Medulla oblongata (tissue), 1 donor: ENCODE measurements at regions not wholly inside any gene's neighbourhood (a gene's known extent, or its start where the extent isn't known, plus 50 kb on each side); places are given as distances from the start of the nearest gene placed in this dataset.
"Not testable (repeated sequence)": the region's sequence is repeated elsewhere in the genome, so short reads cannot be mapped to it uniquely, and the experiment has no call there.

ENCODE experiments used
- DNase-seq: peaks from one replicate; pipeline ENCODE4 v3.0.0-alpha.2; 2015; ENCODE audit errors: extremely low spot score

DNA sequence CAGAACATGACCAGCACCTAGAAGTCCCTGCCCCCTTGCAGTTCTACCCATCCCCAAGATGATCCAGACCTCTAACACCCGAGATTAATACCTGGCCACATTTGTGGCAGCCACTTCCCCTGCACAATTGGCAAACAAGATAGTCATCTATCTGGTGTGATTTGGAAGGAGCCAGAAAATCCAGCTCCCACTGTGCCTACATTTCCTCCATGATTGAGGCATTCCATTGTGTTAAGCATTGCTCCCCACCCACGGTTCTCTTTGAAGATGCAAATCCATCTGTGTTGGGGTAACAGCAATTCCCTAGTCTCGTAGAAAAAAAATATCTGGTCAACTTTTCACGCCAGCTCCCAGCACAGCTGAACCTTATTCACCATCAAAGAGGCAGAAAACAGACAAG is 405.0 kb downstream of the BCOR start:
- DNase-seq = no peak

DNA sequence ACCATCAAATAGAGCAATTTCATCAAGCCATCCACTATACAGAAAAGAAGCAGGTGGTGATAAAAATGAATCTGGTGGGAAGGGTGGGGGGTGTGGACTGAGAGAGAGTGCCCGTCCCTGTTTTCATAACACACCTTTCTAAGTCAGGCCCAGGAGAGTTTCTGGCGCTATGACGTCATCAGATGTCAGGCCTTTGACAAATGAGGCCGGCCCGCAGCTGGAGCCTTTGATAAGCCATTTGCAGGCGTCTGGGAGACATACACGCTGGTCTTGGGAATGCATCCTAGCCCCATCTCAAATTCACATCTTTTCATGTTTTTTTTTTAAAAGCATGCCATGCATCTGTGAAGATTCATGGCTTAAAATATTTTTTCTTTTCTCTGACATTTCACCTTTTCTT is 404.5 kb downstream of the BCOR start:
- DNase-seq = no peak

GRCh38 chrX:39702636-39703035 is 395.1 kb downstream of the BCOR start:
- DNase-seq = not testable (repeated sequence)

- DNase-seq = no peak
Observed at GRCh38 chrX:39703307-39703706, 394.5 kb downstream of the BCOR start.

GRCh38 chrX:39704590-39704989 is 393.2 kb downstream of the BCOR start:
- DNase-seq = no peak

- DNase-seq = no peak
Observed at GRCh38 chrX:39705290-39705689, 392.5 kb downstream of the BCOR start.

DNA sequence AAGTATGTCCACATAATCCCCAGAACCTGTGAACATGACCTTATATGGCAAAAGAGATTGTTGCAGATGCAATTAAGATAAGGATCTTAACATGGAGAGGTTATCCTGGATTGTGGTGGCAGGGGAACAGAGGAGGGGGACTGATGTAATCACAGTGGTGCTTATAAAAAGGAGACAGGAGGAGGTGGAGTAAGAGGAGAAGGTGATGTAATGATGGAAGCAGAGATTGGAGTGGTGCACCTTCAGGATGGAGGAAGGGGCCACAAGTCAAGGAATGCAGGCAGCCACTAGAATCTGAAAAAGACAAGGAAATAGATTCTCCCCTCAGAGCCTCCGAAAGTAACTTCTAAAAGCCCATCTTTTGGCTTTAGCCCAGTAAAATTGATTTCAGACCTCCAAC is 388.4 kb downstream of the BCOR start:
- no peak for DNase-seq

DNA sequence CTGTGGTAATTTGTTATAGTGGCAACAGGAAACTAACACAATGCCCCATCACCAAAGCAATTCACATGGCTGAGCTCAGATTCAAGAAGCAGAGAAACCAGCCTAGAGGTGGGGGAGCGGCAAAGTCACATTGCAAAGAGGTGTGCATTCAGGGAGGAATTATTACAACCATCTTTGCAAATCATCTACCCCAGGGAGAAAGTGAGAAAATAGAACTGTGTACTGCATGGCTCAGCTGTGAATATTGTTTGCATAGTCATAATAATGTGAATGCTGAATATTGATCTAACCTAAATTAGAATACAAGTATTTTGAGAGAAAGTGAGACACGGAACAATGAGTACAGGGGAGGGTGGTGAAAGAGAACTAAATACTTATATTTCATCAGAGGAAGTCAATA is 387.9 kb downstream of the BCOR start:
- DNase-seq = no peak

DNA sequence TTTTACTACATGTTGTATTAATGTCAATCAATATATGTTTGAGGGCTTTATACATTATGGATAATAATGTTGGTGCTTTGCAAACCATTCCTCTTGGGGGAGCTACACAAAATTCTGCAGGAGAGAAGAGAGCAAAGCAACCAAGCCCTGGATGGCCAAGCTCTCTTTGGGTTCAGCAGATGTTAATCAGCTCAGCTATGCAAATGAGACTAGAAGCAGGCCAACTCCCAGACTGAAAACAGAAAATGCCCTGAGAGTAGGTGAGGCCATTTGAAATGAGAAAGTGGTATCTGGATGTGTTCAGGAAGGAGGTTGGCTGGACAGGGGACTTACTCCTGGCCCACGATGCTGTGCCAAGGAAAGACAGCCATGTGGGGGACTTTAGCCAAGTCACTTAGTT is 387.0 kb downstream of the BCOR start:
- DNase-seq = no peak

- DNase-seq = no peak
Observed at GRCh38 chrX:39714471-39714870, 383.3 kb downstream of the BCOR start.

DNA sequence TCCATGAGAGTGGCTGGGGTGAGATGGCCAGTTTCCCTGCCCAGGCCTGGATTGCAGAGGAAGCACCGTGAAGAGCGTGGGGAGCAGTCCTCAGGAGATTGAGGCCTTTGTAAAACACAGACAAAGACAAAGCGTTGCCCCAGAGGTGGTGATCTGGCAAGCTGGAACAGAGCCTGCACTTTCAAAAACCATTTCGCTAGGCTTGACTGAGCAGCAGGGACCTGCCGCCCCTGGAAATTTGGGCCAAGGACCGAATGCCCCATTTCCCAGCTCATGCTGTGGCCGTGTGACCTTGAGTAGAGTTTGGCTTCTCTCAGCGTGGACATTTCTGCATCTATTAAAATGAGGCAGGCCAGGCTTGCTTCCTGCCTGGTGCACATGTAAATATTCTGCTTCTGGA is 381.4 kb downstream of the BCOR start:
- no peak for DNase-seq

- no peak for DNase-seq
Observed at GRCh38 chrX:39716802-39717540, 380.8 kb downstream of the BCOR start.

GRCh38 chrX:39718981-39719380 is 378.8 kb downstream of the BCOR start:
- DNase-seq = no peak

GRCh38 chrX:39720945-39721344 is 376.8 kb downstream of the BCOR start:
- no peak for DNase-seq

DNA sequence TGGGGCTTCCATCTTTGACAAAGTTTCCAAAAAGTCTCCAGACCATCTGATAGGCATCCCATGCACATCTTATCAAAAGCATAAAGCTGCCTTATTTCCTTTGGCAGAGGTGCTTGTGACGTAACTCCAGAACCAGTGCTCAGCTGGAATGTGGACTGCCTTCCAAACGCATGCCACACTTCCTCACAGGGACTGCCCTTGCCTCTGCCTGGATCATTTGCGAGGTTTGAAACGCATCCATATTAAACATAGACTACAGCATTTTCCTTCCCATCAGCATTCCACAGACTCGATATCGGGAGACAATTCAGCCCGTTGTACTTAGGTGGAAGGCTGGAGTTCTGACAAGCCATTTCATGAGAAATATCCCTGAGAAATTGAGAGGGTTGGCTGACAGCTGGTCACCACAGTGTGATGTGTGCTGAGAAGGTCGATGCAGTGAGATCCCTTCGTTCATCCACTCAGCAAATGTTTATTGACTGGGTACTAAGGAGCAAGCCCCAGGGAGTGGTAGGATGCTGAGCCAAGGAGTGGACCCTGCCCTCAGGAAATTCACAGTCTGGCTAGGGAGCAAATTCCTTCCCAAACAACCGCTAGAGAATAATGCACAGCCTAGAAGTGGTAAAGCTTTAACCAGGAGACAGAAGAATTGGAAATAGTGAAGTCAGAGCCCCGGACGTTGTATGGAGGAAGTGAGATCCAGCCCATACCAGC is 376.0 kb downstream of the BCOR start:
- DNase-seq = no peak

GRCh38 chrX:39724544-39724943 is 373.2 kb downstream of the BCOR start:
- DNase-seq = no peak

- DNase-seq = no peak
Observed at GRCh38 chrX:39725114-39725513, 372.6 kb downstream of the BCOR start.

- no peak for DNase-seq
Observed at GRCh38 chrX:39725928-39726619, 371.7 kb downstream of the BCOR start.

DNA sequence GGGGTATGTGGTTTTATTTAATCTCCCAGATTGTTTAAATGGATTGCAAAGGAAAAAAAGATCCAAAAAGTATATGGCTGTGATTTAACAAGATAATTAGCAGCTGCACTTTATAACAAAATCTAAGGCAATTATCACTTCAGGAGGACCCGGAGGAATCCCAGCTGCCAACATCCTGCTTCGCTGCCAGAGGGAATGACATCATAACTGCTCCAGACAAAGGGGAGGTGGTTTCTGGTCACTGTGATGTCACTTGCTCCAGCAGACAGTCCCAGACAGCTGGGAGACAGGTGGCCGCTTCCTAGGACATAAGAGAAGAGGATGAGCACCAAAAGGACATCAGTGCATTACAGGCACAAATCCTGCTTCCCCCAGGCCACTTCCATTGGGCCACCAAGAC is 371.0 kb downstream of the BCOR start:
- no peak for DNase-seq

- DNase-seq = no peak
Observed at GRCh38 chrX:39728025-39728424, 369.7 kb downstream of the BCOR start.

GRCh38 chrX:39728852-39729598 is 368.7 kb downstream of the BCOR start:
- DNase-seq = no peak

- DNase-seq = peak; percentile 6
Observed at GRCh38 chrX:39729981-39730661, 367.6 kb downstream of the BCOR start.
